Germinal center (tissue), 1 donor: ENCODE measurements at regions not wholly inside any gene's neighbourhood (a gene's known extent, or its start where the extent isn't known, plus 50 kb on each side); places are given as distances from the start of the nearest gene placed in this dataset.

ENCODE experiments used
- DNase-seq: peaks from one replicate; pipeline ENCODE4 v3.0.0; 2012; ENCODE audit warnings: mixed read lengths, low spot score

GRCh38 chr4:128527946-128528576 lies 240.4 kb upstream of the PGRMC2 start:
- DNase-seq: no peak

- DNase-seq: no peak
Measured at GRCh38 chr4:128527351-128527750, 239.7 kb upstream of the PGRMC2 start.

- no peak for DNase-seq
Measured at GRCh38 chr4:128525992-128526630, 238.5 kb upstream of the PGRMC2 start.

GRCh38 chr4:128525387-128525786 lies 237.8 kb upstream of the PGRMC2 start:
- no peak for DNase-seq

GRCh38 chr4:128524311-128524710 lies 236.7 kb upstream of the PGRMC2 start:
- no peak for DNase-seq

GRCh38 chr4:128521648-128522111 lies 234.1 kb upstream of the PGRMC2 start:
- no peak for DNase-seq

- no peak for DNase-seq
Measured at GRCh38 chr4:128521156-128521555, 233.5 kb upstream of the PGRMC2 start.

- no peak for DNase-seq
Measured at GRCh38 chr4:128519163-128519830, 231.7 kb upstream of the PGRMC2 start.

GRCh38 chr4:128517739-128518510 lies 230.3 kb upstream of the PGRMC2 start:
- DNase-seq: no peak

GRCh38 chr4:128517096-128517738 lies 229.6 kb upstream of the PGRMC2 start:
- no peak for DNase-seq

GRCh38 chr4:128516301-128516969 lies 228.8 kb upstream of the PGRMC2 start:
- no peak for DNase-seq

GRCh38 chr4:128513664-128514484 lies 226.3 kb upstream of the PGRMC2 start:
- no peak for DNase-seq

- no peak for DNase-seq
Measured at GRCh38 chr4:128512767-128513322, 225.2 kb upstream of the PGRMC2 start.

- DNase-seq: no peak
Measured at GRCh38 chr4:128512161-128512560, 224.5 kb upstream of the PGRMC2 start.

GRCh38 chr4:128510850-128511249 lies 223.2 kb upstream of the PGRMC2 start:
- DNase-seq: no peak

GRCh38 chr4:128502818-128503527 lies 215.4 kb upstream of the PGRMC2 start:
- no peak for DNase-seq

GRCh38 chr4:128501239-128501638 lies 213.6 kb upstream of the PGRMC2 start:
- no peak for DNase-seq

GRCh38 chr4:128488055-128488705 lies 200.6 kb upstream of the PGRMC2 start:
- no peak for DNase-seq

- DNase-seq: no peak
Measured at GRCh38 chr4:128484896-128485295, 197.3 kb upstream of the PGRMC2 start.
